Chondrocyte (in vitro differentiated cells): ENCODE measurements at regions not wholly inside any gene's neighbourhood (a gene's known extent, or its start where the extent isn't known, plus 50 kb on each side); places are given as distances from the start of the nearest gene placed in this dataset.

Experiments used
- DNase-seq: peaks from one replicate; pipeline ENCODE4 v3.0.0; 2021; ENCODE audit warnings: mixed read lengths, low spot score
- H3K27ac Mint-ChIP-seq: one replicate; pipeline ENCODE4 v1.8.0; 2021; ENCODE audit warnings: mild to moderate bottlenecking, moderate library complexity, mixed read lengths; ENCODE audit not compliant: unreplicated experiment
- H3K27me3 Mint-ChIP-seq: 2 replicates; pipeline ENCODE4 v1.8.0; 2021; ENCODE audit warnings: low read depth, mixed read lengths
- H3K36me3 Mint-ChIP-seq: 2 replicates; pipeline ENCODE4 v1.8.0; 2021; ENCODE audit warnings: low read depth, mixed read lengths
- H3K4me1 Mint-ChIP-seq: 2 replicates; pipeline ENCODE4 v1.8.0; 2021; ENCODE audit warnings: low read depth, mild to moderate bottlenecking, mixed read lengths
- H3K4me3 Mint-ChIP-seq: one replicate; pipeline ENCODE4 v1.8.0; 2021; ENCODE audit warnings: mild to moderate bottlenecking, moderate library complexity, mixed read lengths; ENCODE audit not compliant: unreplicated experiment
- H3K9me3 Mint-ChIP-seq: 2 replicates; pipeline ENCODE4 v1.8.0; 2021; ENCODE audit warnings: low read depth, mixed read lengths
- CTCF ChIP-seq: fragments of 200-600 bp; sonication (generic); IDR thresholded peaks from 2 replicates; pipeline ENCODE4 v1.5.0; 2021; ENCODE audit warnings: antibody characterized with exemption, mild to moderate bottlenecking, moderate library complexity

DNA sequence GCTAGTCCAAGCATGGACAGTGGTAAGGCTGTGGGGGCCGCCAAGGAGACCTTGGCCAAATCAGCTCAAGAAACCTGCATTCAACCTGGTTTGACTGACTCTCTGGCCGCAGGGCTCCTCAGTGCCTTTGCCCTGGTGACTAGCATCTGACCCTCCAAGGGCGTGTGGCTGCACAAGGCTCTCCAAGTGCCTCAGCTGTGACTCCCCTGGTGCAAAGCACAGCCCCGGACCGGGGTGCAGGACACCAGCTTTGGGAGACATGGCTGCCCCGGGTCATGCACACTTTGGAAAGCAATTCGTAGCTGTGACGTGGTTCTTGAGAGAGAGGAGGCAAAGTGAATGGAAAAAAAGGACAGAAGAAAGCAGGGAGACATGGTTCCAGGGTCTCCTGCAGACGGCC, 245.2 kb upstream of the IRX2 start:
- Mint-ChIP-seq H3K27ac (no peak overlapping the region), H3K27me3 (no peaks in the 10 kb centered on the region), H3K4me3 (no peak overlapping the region), H3K4me1 (no peaks in the 10 kb centered on the region), H3K9me3 (peaks cover 14% of the 10 kb centered on the region), H3K36me3 (no peaks in the 10 kb centered on the region)
- no peak for DNase-seq
- no peak for TF ChIP-seq CTCF

- H3K9me3 Mint-ChIP-seq, result peaks cover 9% of the 10 kb centered on the region
- no peak overlapping the region for H3K4me3 Mint-ChIP-seq
- no peaks in the 10 kb centered on the region for H3K27me3 Mint-ChIP-seq
- no peaks in the 10 kb centered on the region for H3K4me1 Mint-ChIP-seq
- no peaks in the 10 kb centered on the region for H3K36me3 Mint-ChIP-seq
- DNase-seq, result no peak
- no peak overlapping the region for H3K27ac Mint-ChIP-seq
- no peak for TF ChIP-seq CTCF
These were observed 244.8 kb upstream of the IRX2 start for GRCh38 chr5:2996248-2996647.

- Mint-ChIP-seq H3K27ac (no peak overlapping the region), H3K4me3 (no peak overlapping the region), H3K4me1 (no peaks in the 10 kb centered on the region), H3K27me3 (no peaks in the 10 kb centered on the region), H3K36me3 (no peaks in the 10 kb centered on the region), H3K9me3 (peaks cover 7% of the 10 kb centered on the region)
- DNase-seq, result no peak
- no peak for TF ChIP-seq CTCF
These were observed 244.2 kb upstream of the IRX2 start for GRCh38 chr5:2995667-2996066.

DNA sequence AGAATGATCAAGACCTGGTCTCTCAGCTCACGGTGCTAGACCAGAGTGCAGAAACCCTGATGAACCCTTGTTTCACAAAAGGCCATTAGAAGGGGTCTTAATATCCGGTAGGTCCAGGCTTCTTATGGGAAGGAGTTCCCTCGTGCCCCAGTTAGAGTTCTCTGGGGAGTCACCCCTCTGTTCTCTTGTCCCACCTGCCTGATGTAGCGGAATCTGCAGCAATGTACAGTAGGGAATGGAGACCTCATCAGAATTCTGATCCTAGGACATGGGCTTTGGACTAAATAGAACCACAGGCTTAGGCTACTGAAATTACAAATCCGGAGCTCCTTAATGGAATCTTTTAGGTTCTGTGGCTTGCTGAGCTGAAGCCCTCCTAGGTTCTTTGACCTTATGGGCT, 243.6 kb upstream of the IRX2 start:
- Mint-ChIP-seq H3K27me3 (no peaks in the 10 kb centered on the region), H3K4me3 (no peak overlapping the region), H3K9me3 (peaks cover 7% of the 10 kb centered on the region), H3K36me3 (no peaks in the 10 kb centered on the region), H3K4me1 (no peaks in the 10 kb centered on the region), H3K27ac (no peak overlapping the region)
- DNase-seq, result no peak
- TF ChIP-seq CTCF, result no peak

- no peaks in the 10 kb centered on the region for H3K4me1 Mint-ChIP-seq
- H3K9me3 Mint-ChIP-seq, result peaks cover 11% of the 10 kb centered on the region
- no peaks in the 10 kb centered on the region for H3K36me3 Mint-ChIP-seq
- no peak overlapping the region for H3K4me3 Mint-ChIP-seq
- DNase-seq, result no peak
- H3K27me3 Mint-ChIP-seq, result no peaks in the 10 kb centered on the region
- H3K27ac Mint-ChIP-seq, result no peak overlapping the region
- no peak for TF ChIP-seq CTCF
These were observed 242.3 kb upstream of the IRX2 start for GRCh38 chr5:2993771-2994170.
